Hepatocyte (in vitro differentiated cells): ENCODE measurements at regions not wholly inside any gene's neighbourhood (a gene's known extent, or its start where the extent isn't known, plus 50 kb on each side); places are given as distances from the start of the nearest gene placed in this dataset.

ENCODE experiments used
- DNase-seq: peaks from one replicate; pipeline ENCODE4 v3.0.0-alpha.2; 2016; ENCODE audit warnings: low spot score
- H2AFZ ChIP-seq: fragments of 200-600 bp; sonication (generic); 2 replicates; pipeline ENCODE4 v1.6.0; 2016; ENCODE audit warnings: antibody characterized with exemption, mild to moderate bottlenecking
- H3K27ac ChIP-seq: fragments of 200-600 bp; sonication (generic); 2 replicates; pipeline ENCODE4 v1.5.1; 2016; ENCODE audit warnings: mild to moderate bottlenecking
- H3K27me3 ChIP-seq: fragments of 200-600 bp; sonication (generic); 2 replicates; pipeline ENCODE4 v1.6.1; 2016
- H3K36me3 ChIP-seq: fragments of 200-600 bp; sonication (generic); replicated peaks from 2 replicates; pipeline ENCODE4 v1.5.1; 2016; ENCODE audit warnings: low read depth; ENCODE audit not compliant: insufficient read depth
- H3K4me1 ChIP-seq: fragments of 200-600 bp; sonication (generic); 2 replicates; pipeline ENCODE4 v1.5.1; 2016; ENCODE audit warnings: mild to moderate bottlenecking, moderate library complexity; ENCODE audit not compliant: insufficient read depth
- H3K4me2 ChIP-seq: fragments of 200-600 bp; sonication (generic); 2 replicates; pipeline ENCODE4 v1.6.0; 2016
- H3K4me3 ChIP-seq: fragments of 200-600 bp; sonication (generic); 2 replicates; pipeline ENCODE4 v1.5.1; 2016; ENCODE audit warnings: mild to moderate bottlenecking
- H3K79me2 ChIP-seq: fragments of 200-600 bp; sonication (generic); 2 replicates; pipeline ENCODE4 v1.6.0; 2017; ENCODE audit warnings: mild to moderate bottlenecking
- H3K9me2 ChIP-seq: fragments of 200-600 bp; sonication (generic); replicated peaks from 2 replicates; pipeline ENCODE4 v1.6.0; 2017; ENCODE audit warnings: mild to moderate bottlenecking; ENCODE audit not compliant: insufficient read depth
- H3K9me3 ChIP-seq: fragments of 200-600 bp; sonication (generic); 2 replicates; pipeline ENCODE4 v1.5.1; 2016; ENCODE audit warnings: low read depth, mild to moderate bottlenecking
- H4K20me1 ChIP-seq: fragments of 200-600 bp; sonication (generic); 2 replicates; pipeline ENCODE4 v1.6.0; 2016; ENCODE audit warnings: mild to moderate bottlenecking; ENCODE audit not compliant: insufficient read depth, poor library complexity, severe bottlenecking
- CTCF ChIP-seq: fragments of 200-600 bp; sonication (generic); IDR thresholded peaks from 2 replicates; pipeline ENCODE4 v1.5.1; 2016; ENCODE audit warnings: antibody characterized with exemption, mild to moderate bottlenecking; ENCODE audit not compliant: poor library complexity
- EZH2 ChIP-seq: fragments of 200-600 bp; sonication (generic); IDR thresholded peaks from 2 replicates; pipeline ENCODE4 v1.6.1; 2016; ENCODE audit warnings: antibody characterized with exemption, mild to moderate bottlenecking, borderline replicate concordance
- EZH2phosphoT487 ChIP-seq: fragments of 200-600 bp; sonication (generic); IDR thresholded peaks from one replicate; pipeline ENCODE4 v1.6.1; 2018; ENCODE audit warnings: antibody characterized with exemption, mild to moderate bottlenecking, low read depth, moderate library complexity; ENCODE audit not compliant: unreplicated experiment, severe bottlenecking
- WGBS: methylation state at CpG from one replicate; pipeline ENCODE4 v1.1.6; 2016; ENCODE audit warnings: low lambda C conversion rate; ENCODE audit errors: missing lambda C conversion rate; 5-methylcytosine and 5-hydroxymethylcytosine counted together

- Histone ChIP-seq H3K27me3 (no peaks in the 10 kb centered on the region), H3K27ac (no peak overlapping the region), H3K9me3 (no peaks in the 10 kb centered on the region), H3K4me3 (no peak overlapping the region), H3K4me2 (no peak overlapping the region), H3K36me3 (no peaks in the 10 kb centered on the region), H3K79me2 (no peaks in the 10 kb centered on the region), H2AFZ (no peak overlapping the region), H3K9me2 (no peaks in the 10 kb centered on the region), H3K4me1 (no peaks in the 10 kb centered on the region), H4K20me1 (no peaks in the 10 kb centered on the region)
- WGBS: 79% methylated on average over 1 of the region's 1 CpG
- TF ChIP-seq EZH2: no peak
- TF ChIP-seq EZH2phosphoT487: no peak
- no peak for TF ChIP-seq CTCF
- no peak for DNase-seq
These were observed 799.0 kb downstream of the TLR4 start for GRCh38 chr9:118503236-118503635.

- no peak overlapping the region for H3K4me2 ChIP-seq
- no peaks in the 10 kb centered on the region for H3K36me3 ChIP-seq
- no peak overlapping the region for H3K27ac ChIP-seq
- H3K4me3 ChIP-seq: no peak overlapping the region
- H2AFZ ChIP-seq: no peak overlapping the region
- no peaks in the 10 kb centered on the region for H4K20me1 ChIP-seq
- no peaks in the 10 kb centered on the region for H3K4me1 ChIP-seq
- H3K79me2 ChIP-seq: no peaks in the 10 kb centered on the region
- H3K9me3 ChIP-seq: no peaks in the 10 kb centered on the region
- TF ChIP-seq EZH2: no peak
- TF ChIP-seq CTCF: no peak
- DNase-seq: no peak
- WGBS: 100% methylated on average over 4 of the region's 4 CpGs
- H3K27me3 ChIP-seq: no peaks in the 10 kb centered on the region
- no peaks in the 10 kb centered on the region for H3K9me2 ChIP-seq
These were observed 806.5 kb downstream of the TLR4 start for GRCh38 chr9:118510711-118511110.

GRCh38 chr9:118515947-118516346, 811.7 kb downstream of the TLR4 start:
- Histone ChIP-seq H3K79me2 (no peaks in the 10 kb centered on the region), H2AFZ (no peak overlapping the region), H3K4me2 (no peak overlapping the region), H3K36me3 (no peaks in the 10 kb centered on the region), H3K27ac (no peak overlapping the region), H3K9me2 (no peaks in the 10 kb centered on the region), H3K4me1 (no peaks in the 10 kb centered on the region), H4K20me1 (no peaks in the 10 kb centered on the region), H3K4me3 (no peak overlapping the region), H3K27me3 (no peaks in the 10 kb centered on the region), H3K9me3 (no peaks in the 10 kb centered on the region)
- no peak for TF ChIP-seq CTCF
- TF ChIP-seq EZH2: no peak
- TF ChIP-seq EZH2phosphoT487: no peak
- no peak for DNase-seq
- WGBS: 44% methylated on average over 5 of the region's 5 CpGs

- Histone ChIP-seq H3K4me1 (no peaks in the 10 kb centered on the region), H3K27ac (no peak overlapping the region), H3K79me2 (no peaks in the 10 kb centered on the region), H3K27me3 (no peaks in the 10 kb centered on the region), H4K20me1 (no peaks in the 10 kb centered on the region), H3K36me3 (no peaks in the 10 kb centered on the region), H3K9me2 (no peaks in the 10 kb centered on the region), H3K4me3 (no peak overlapping the region), H3K4me2 (no peak overlapping the region), H3K9me3 (no peaks in the 10 kb centered on the region), H2AFZ (no peak overlapping the region)
- WGBS: 76% methylated on average over 3 of the region's 3 CpGs
- DNase-seq: no peak
- no peak for TF ChIP-seq EZH2phosphoT487
These were observed 817.1 kb downstream of the TLR4 start for GRCh38 chr9:118521261-118521660.
